CD1c-positive myeloid dendritic cell (primary cell): ENCODE measurements at regions not wholly inside any gene's neighbourhood (a gene's known extent, or its start where the extent isn't known, plus 50 kb on each side); places are given as distances from the start of the nearest gene placed in this dataset.

Source experiments
- DNase-seq: peaks from one replicate; pipeline ENCODE4 v3.0.0-alpha.2; 2016; ENCODE audit errors: extremely low spot score

DNA sequence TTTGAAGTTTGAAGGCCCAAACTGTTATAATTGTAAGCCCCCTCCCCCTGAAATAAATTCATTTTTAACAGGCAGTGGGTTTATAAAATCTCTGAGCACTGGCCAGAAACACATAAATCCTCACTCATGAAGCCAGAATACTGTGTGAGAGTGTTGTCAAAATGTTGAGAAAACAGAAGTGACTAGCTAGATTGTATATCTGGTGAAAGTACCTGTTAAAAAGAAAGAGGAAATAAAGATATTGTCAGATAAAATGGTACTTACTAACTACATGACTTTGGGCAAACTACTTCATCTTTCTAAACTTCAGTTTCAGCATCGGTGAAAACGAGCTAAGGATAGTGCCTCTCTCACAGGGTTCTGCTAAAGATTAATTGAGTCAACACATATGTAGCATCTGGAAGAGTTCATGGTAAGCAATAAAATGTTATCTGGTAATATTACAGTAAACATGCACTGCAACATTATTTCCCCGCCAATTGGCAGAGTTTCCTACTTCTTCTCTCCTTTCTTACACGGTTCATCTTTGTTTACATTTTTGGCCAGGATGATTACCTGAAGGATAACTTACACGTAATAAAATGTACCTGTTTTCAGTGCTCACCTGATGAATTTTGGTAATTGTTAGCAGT, 202.5 kb upstream of the CHRM2 start:
- no peak for DNase-seq

GRCh38 chr7:136664537-136664936, 203.9 kb upstream of the CHRM2 start:
- no peak for DNase-seq

- no peak for DNase-seq
These were observed 210.9 kb upstream of the CHRM2 start for GRCh38 chr7:136657482-136657921.

GRCh38 chr7:136656516-136656915, 211.9 kb upstream of the CHRM2 start:
- no peak for DNase-seq

GRCh38 chr7:136655414-136655813, 213.0 kb upstream of the CHRM2 start:
- DNase-seq = no peak

DNA sequence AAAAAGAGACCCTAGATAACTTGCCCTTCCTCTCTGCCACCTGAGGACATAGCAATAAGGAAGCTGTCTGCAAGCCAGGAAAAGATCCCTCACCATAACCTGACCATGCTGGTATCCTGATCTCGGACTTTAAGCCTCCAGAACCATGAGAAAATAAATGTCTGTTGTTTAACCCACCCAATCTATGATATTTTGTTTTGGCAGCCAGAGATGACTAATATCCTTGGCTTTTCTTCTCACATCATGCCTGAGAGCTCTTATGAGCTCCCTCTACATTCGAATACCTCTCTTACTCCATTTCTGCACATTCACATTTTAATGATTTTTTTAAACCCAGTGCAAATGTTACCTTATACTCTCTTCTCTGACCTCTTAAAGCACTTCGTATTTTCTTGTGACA, 214.0 kb upstream of the CHRM2 start:
- DNase-seq = no peak

GRCh38 chr7:136652635-136653370, 215.6 kb upstream of the CHRM2 start:
- no peak for DNase-seq

GRCh38 chr7:136640977-136641376, 227.5 kb upstream of the CHRM2 start:
- no peak for DNase-seq

DNA sequence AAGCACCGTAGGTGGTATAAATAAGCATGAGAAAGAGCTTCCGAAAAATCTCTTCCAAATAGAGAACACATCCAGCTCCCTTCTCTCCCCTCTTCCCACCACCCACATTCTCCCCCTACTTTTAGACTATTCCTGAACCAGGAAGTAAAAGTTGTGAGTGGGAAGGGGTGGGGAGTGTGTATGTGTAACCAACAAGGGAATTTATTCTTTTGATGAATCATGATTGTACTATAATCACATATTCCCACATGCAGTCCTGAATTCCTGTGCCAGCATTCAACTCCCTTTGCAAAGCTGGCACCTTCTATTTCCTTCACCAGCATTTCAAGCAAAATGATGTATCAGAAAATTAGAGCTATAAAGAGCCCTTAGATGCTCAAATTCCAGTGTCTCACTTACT, 230.6 kb upstream of the CHRM2 start:
- no peak for DNase-seq

GRCh38 chr7:136635751-136636150, 232.7 kb upstream of the CHRM2 start:
- no peak for DNase-seq

DNA sequence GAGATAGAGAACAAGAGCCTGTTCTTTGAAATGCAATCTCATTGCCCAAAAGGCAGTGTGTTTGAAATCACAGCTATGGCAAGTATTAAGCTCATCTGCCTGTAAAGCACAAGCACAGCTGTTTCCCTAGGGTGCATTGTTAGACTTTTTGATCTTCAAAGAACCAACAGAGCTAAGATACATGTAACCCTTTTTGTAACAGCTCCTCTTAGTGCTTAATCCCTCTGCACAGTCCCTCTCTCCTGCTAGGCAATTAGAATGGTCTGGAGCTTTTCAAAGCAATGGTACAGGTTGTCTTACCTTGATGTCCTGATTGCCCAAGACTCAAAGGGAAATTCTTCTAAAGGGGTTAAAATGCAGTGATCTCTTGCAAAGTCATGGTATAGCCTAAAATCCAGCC, 249.6 kb upstream of the CHRM2 start:
- DNase-seq = no peak

- no peak for DNase-seq
These were observed 251.3 kb upstream of the CHRM2 start for GRCh38 chr7:136617176-136617575.

- DNase-seq = no peak
These were observed 262.7 kb upstream of the CHRM2 start for GRCh38 chr7:136605532-136606329.

- DNase-seq = no peak
These were observed 266.7 kb upstream of the CHRM2 start for GRCh38 chr7:136601772-136602171.

DNA sequence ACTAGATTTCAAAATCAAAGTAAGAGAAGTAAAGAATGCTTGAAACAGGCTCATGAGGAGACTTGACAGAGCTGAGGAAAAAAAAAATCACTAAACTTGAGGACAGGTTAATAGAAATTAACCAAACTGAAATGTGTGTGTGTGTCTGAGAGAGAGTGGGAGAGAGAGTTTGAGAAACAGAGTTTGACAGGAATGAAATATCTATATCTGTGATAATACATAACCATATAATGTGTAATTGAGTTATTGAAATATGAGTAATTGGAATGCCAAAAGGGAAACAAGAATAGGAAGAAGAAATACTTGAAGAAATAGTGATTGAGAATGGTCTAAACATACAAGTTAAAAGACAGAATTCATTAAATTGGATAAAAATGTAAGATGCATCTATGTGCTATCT, 268.0 kb upstream of the CHRM2 start:
- no peak for DNase-seq

- DNase-seq = no peak
These were observed 273.7 kb upstream of the CHRM2 start for GRCh38 chr7:136594739-136595144.

GRCh38 chr7:136588216-136588615, 280.2 kb upstream of the CHRM2 start:
- no peak for DNase-seq

DNA sequence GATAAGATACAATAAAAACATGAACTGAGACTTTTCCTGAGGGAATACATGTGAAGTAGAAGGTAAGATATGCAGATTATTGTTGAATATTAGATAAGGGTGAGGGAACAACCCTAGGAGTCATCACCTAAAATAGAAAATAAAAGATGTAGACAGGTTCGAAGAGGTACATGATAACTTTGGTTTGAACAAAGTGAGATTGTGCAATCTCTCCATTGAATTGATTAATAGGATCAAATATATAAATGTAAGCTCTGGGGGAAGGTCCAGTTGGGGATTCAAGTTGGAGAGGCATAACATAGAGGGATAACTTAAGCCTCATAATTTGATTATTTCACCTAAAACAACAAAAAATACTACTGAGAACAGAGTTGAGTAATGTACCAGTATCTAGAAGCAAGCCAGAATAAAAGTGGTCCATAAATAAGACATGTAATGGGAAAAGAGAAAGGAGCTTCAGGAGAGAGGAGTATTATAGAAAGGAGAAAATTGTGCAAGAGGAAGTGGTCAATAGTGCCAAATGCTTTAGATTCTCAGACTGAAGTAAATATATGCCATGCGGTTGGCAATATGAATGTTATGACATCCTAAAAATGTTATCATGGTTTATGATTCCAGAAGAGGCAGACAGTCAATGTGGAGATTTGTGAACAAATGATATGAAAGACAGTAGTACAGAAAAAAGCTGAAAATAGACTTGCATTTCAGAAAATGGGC, 282.3 kb upstream of the CHRM2 start:
- DNase-seq = no peak

- no peak for DNase-seq
These were observed 302.0 kb upstream of the CHRM2 start for GRCh38 chr7:136566491-136566890.

GRCh38 chr7:136555933-136556332, 312.5 kb upstream of the CHRM2 start:
- DNase-seq = no peak

DNA sequence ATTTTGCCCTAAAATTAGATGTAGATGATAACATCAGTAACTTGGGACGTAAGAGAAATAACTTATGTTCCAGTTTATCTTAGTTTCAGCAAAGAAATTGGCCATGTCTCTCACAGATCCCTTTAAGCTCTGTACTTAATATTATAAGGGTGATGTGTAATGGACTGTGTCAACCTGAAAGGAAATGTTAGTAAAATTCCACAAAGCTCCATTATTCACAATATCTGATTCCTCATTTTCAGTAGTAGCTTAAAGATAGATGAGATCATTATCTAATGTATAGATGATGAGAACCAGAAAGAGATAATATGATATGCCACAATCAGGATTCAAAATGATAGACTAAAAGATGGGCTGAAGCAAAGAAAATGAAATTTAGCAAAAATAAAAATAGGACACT, 316.8 kb upstream of the CHRM2 start:
- DNase-seq = no peak

DNA sequence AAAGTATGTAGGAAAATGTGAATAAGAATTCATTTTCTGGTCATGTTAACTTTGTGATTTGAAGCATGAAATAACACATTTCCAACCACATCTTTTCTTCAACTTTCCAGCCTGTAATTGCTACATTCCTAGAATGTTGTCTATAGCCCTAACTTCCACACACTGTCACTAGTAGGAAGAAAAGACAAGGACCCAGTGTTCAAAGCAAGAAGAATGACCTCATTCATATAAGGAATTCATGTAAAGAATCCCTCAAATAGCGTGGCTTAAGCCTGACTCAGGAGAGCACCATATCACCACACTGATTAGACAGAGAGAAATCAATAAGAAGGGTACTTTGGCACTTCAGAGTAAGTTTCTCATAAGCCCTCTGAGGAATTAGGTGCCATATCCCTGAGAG, 318.7 kb upstream of the CHRM2 start:
- no peak for DNase-seq
